ENCODE measurements at regions not wholly inside any gene's neighbourhood (a gene's known extent, or its start where the extent isn't known, plus 50 kb on each side); places are given as distances from the start of the nearest gene placed in this dataset.
"Not testable (repeated sequence)": the region's sequence is repeated elsewhere in the genome, so short reads cannot be mapped to it uniquely, and the experiment has no call there.

- no peak for TF ChIP-seq SPI1 (IDR thresholded peaks at IDR 0.05; ENCODE audit: borderline replicate concordance, low read depth)
- TF ChIP-seq CTCF (IDR thresholded peaks at IDR 0.05; ENCODE audit: insufficient read depth, low read length): no peak
- TF ChIP-seq POLR2AphosphoS5 (IDR thresholded peaks at IDR 0.05; ENCODE audit: low read depth): no peak
- no peak for TF ChIP-seq GABPA (IDR thresholded peaks at IDR 0.05; ENCODE audit: low read depth)
- TF ChIP-seq REST (IDR thresholded peaks at IDR 0.05; ENCODE audit: insufficient replicate concordance, low read depth): no peak
- no peaks in the 10 kb centered on the region for H3K27me3 ChIP-seq (ENCODE audit: insufficient read depth, poor library complexity, severe bottlenecking)
- DNase-seq (ENCODE audit: low read depth in 1 of 2, low spot score in 1 of 2): no peak
- no peak overlapping the region for H3K27ac ChIP-seq (replicated peaks)
- H3K4me3 ChIP-seq (replicated peaks; ENCODE audit: insufficient read depth, low read length): no peak overlapping the region
These were observed 142.3 kb upstream of the LRRTM4 start for GRCh38 chr2:77664491-77664890.

- no peak overlapping the region for H3K27ac ChIP-seq (replicated peaks)
- DNase-seq (ENCODE audit: low read depth in 1 of 2, low spot score in 1 of 2): no peak
- H3K4me3 ChIP-seq (replicated peaks; ENCODE audit: insufficient read depth, low read length): no peak overlapping the region
- H3K27me3 ChIP-seq (ENCODE audit: insufficient read depth, poor library complexity, severe bottlenecking): no peaks in the 10 kb centered on the region
- TF ChIP-seq GABPA (IDR thresholded peaks at IDR 0.05; ENCODE audit: low read depth): no peak
- no peak for TF ChIP-seq REST (IDR thresholded peaks at IDR 0.05; ENCODE audit: insufficient replicate concordance, low read depth)
- TF ChIP-seq SPI1 (IDR thresholded peaks at IDR 0.05; ENCODE audit: borderline replicate concordance, low read depth): no peak
- no peak for TF ChIP-seq CTCF (IDR thresholded peaks at IDR 0.05; ENCODE audit: insufficient read depth, low read length)
- TF ChIP-seq POLR2AphosphoS5 (IDR thresholded peaks at IDR 0.05; ENCODE audit: low read depth): no peak
These were observed 144.2 kb upstream of the LRRTM4 start for GRCh38 chr2:77666251-77666980.

- not testable (repeated sequence) for H3K27me3 ChIP-seq (ENCODE audit: insufficient read depth, poor library complexity, severe bottlenecking); H3K4me3 ChIP-seq (replicated peaks; ENCODE audit: insufficient read depth, low read length); DNase-seq (ENCODE audit: low read depth in 1 of 2, low spot score in 1 of 2); H3K27ac ChIP-seq (replicated peaks)
These were observed 162.6 kb upstream of the LRRTM4 start for GRCh38 chr2:77684543-77685319.

- DNase-seq (ENCODE audit: low read depth in 1 of 2, low spot score in 1 of 2): no peak
- no peak overlapping the region for H3K4me3 ChIP-seq (replicated peaks; ENCODE audit: insufficient read depth, low read length)
- no peak overlapping the region for H3K27ac ChIP-seq (replicated peaks)
- no peaks in the 10 kb centered on the region for H3K27me3 ChIP-seq (ENCODE audit: insufficient read depth, poor library complexity, severe bottlenecking)
- no peak for TF ChIP-seq GABPA (IDR thresholded peaks at IDR 0.05; ENCODE audit: low read depth)
- TF ChIP-seq POLR2AphosphoS5 (IDR thresholded peaks at IDR 0.05; ENCODE audit: low read depth): no peak
- no peak for TF ChIP-seq REST (IDR thresholded peaks at IDR 0.05; ENCODE audit: insufficient replicate concordance, low read depth)
- TF ChIP-seq SPI1 (IDR thresholded peaks at IDR 0.05; ENCODE audit: borderline replicate concordance, low read depth): no peak
- no peak for TF ChIP-seq CTCF (IDR thresholded peaks at IDR 0.05; ENCODE audit: insufficient read depth, low read length)
These were observed 190.4 kb upstream of the LRRTM4 start for GRCh38 chr2:77712601-77713000.
